NCI-H2171 treated with DMSO at 0.1 percent for 48 hours (cell line): ENCODE measurements at regions not wholly inside any gene's neighbourhood (a gene's known extent, or its start where the extent isn't known, plus 50 kb on each side); places are given as distances from the start of the nearest gene placed in this dataset.
"Not testable (repeated sequence)": the region's sequence is repeated elsewhere in the genome, so short reads cannot be mapped to it uniquely, and the experiment has no call there.

Source experiments
- DNase-seq: peaks from one replicate; lab custom pipeline; 2025; lab: John Stamatoyannopoulos, UW

DNA sequence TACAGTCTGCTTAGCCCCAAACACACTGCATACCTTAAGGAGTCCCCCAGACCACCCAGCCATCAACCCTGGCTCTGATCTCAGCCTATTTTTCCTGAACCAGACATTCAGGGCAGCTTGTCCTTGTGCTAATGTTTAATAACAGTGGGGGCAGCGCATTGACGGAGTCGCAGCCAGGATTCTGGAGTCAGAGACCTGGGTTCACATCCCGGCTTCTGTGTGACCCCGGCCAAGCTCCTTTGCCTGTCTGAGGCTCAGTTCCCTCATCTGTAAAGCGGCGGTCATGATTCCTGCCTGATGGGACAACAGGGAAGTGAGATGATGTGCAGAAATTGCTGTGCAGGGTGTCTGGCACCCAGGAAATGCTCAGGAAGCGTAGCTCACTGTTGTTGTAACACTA, 63.1 kb downstream of the MATN1 start:
- no peak for DNase-seq

DNA sequence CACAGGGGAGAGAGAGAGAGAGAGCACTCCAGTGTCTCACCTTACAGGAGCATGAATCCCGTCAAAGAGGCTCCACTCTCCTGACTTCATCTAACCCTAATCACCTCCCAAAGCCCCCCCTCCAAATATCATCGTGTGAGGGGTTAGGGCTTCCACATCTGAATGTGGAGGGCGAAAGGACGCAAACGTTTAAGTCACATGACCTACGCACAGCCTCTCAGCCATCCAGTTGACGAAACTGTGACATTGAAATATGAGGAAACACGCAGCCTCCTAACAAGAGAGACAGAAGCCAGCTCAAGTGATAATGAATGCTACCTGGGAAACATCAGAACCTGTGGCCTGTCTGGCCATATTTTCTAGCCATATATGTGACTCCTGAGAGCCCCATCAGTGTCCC, 63.7 kb downstream of the MATN1 start:
- no peak for DNase-seq

DNA sequence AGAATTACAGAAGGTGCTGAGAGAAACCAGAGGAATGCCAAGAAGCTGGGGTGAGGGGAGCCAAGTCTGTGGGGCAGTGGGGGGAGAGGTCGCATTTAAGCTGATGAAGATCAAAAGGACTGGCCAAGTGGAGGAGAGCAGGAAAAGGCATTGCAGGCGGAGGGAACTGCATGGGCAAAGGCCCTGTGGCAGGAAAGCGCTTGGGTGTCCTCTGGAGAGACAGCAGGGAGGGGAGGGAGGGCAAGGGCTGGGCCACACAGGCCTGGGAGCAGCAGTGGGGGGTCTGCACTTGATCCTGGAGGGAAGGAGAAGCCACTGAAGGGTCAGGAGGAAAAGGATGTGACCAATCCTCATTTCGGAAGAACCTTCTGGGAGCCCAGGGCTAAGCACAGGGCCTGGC, 65.0 kb downstream of the MATN1 start:
- not testable (repeated sequence) for DNase-seq

DNA sequence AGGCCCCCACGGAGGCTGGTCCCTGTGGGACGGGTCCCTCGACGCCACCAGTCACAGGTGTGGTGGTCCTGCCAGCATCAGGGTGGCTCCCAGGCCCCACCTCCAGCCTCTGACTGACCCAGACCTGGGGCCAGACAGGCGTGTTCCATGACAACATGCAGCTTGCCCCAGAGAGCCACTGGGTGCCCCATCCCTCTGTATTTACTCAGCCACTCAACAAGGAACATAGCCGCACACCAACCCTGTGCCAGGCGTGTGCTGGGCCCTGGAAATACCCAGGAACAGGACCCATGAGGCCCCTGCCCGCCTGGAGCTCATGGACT, 65.4 kb downstream of the MATN1 start:
- DNase-seq: no peak

DNA sequence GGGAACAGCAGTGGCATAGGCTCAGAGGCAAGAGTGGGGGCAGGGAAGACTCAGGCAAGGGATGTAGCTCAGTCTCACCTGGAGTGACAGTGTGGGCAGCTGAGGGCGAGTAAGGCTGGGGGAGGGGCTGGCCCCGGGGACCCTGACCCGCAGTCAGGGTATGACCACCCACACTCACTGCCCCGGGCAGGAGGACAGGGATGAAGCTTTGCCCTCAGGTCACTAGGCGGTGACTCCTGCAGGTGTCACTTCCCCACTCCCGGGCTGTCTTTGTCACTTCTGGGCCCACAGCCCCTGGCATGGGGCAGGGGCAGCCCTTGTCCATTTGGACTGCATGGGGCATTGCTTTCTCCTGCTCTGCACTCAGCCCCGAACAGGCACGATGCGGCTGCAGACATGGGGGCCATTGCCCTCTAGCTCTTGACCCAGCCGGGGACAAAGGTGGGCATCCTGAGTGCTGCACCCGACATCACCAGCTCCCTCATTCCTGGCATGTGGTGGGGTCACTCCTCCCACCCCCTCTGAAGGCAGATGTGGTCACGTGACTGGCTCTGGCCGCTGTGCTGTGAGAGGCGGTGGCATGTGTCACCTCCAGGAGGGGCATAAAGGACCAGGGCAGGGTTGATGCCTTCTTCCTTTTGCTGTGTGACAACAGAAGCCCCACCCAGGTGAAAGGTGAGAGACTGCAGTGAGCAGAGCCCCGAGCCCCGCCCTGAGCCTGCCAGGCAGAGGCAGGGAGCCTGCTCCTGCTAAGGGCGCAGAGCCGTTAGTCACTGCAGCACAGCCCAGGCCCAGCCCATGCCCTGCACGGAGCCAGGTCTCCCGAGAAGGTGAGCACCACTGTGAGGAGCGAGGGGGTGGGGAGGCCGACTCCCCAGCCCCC, 66.0 kb downstream of the MATN1 start:
- no peak for DNase-seq

DNA sequence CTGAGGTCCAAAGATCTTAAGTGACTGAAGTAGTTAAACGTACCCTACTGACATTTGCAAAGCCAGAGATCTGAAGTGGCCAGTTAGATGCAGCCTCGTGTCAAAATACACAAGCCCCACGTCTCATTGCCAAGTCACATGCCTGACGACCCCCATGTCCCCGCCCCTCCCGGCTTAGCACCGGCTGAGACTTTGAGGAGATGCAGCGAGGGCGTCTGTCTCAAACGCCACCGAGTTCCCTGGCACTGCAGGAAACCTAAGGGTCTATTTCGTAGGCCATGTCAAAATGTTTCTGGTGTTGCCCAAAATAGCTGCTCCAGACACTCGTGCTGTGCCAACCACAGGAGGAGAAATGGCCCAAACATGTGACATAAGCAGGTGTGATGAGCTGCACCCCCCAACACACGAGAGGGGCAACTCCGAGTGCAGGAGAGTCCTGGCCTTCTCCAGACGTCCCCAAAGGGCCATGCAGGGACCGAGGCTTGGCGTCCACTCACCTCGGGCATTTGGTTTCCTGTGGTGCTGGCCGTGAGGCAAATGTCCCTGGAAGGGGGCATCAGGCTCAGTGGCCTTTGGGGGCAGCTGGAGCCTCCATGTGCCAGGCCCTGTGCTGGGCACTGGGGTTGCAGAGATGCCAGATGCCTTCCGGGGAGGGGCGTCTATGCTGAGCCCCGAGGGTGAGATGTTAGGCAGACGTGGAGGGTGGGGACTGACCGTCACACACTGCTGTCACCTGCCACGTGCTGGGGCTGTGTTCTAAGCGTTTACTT, 67.0 kb downstream of the MATN1 start:
- no peak for DNase-seq

DNA sequence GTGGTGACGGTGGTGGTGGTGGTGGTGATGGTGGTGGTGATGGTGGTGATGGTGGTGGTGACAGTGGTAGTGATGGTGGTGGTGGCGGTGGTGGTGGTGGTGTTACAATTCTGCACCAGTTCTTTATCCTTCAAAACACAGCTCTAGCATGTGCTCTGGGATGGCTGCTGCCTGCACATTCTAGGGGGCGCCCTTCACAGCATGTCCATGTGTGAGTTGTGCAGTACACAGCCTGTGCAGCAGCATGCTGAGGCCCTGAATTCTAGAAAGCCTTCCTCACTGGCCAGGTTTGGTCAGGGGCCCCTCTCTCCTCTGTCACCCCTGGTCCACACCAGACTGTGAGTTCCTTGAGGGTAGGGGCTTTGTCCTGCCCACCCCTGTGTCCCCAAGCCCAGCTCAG, 67.7 kb downstream of the MATN1 start:
- DNase-seq: no peak

DNA sequence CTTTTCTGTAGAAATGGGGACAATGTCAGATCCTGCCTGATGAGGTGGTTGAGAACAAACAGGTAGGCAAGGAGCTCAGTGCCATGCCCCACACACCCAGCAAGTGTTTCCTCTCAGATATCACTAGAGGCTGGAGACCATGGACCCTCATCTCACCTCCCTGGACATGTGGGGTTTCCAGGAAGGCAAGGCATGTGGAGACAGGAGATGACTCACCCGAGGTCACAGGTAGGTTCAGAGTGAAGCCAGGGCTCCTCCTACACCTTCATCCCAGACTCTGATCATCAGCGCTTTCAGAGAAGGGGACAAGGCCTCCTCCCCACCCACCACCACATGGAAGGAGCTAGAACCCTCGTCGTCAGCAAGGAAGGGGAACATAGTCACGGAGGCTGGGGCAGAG, 69.2 kb downstream of the MATN1 start:
- DNase-seq: no peak

DNA sequence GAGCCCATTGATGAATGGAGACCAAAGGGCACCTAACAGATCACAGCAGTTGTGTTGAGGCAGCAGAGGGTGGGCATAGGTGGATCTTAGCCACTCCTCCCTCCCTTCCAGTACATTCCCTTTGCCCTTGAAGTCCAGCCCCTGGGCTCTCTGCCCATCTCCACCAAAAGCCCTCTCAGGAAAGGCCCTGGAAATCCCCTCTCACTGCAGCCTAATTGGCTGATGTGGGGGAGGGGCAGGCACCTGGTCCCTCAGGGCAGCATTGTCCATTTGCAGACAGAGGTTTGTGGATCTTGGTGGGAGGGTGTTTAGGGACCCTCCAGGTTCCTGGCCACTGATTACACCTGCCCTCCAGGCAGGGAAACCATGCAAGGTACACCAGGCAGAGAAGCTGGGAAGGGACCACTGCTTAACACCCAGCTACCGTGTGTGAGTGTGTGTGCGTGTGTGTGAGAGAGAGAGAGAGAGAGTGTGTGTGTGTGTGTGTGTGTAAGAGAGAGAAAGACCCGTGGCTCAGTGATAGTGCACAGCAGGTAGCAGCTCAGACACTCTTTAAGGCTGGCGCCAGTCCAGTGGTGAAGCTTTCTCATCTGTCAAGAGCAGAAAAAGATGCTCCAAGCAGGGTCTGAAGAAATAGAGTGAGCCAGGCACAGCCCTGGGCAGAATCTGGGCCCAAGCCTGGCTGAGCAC, 71.1 kb downstream of the MATN1 start:
- peak; percentile 55 for DNase-seq

DNA sequence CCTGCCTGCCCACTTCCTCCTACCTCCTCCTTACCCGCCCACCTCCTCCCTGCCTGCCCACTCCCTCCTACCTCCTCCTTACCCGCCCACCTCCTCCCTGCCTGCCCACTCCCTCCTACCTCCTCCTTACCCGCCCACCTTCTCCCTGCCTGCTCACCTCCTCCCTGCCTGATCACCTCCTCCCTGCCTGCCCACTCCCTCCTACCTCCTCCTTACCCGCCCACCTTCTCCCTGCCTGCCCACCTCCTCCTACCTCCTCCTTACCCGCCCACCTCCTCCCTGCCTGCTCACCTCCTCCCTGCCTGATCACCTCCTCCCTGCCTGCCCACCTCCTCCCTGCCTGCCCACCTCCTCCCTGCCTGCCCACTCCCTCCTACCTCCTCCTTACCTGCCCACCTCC, 72.0 kb downstream of the MATN1 start:
- not testable (repeated sequence) for DNase-seq

DNA sequence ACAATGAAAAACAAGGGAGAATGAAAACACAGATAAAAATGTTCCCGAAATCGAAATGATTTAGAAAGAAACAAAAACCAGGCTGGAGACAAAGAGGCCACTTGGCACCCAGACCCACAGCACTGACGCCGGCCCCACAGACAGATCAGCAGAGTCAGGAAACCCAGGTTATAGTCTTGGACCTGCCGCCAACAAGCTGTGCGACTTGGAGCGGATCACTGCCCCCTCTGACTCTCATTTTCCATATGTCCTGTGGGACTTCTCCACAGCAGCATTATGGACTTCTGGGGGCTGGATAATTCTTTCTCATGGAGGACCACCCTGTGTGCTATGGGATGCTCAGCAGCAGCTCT, 72.4 kb downstream of the MATN1 start:
- no peak for DNase-seq

DNA sequence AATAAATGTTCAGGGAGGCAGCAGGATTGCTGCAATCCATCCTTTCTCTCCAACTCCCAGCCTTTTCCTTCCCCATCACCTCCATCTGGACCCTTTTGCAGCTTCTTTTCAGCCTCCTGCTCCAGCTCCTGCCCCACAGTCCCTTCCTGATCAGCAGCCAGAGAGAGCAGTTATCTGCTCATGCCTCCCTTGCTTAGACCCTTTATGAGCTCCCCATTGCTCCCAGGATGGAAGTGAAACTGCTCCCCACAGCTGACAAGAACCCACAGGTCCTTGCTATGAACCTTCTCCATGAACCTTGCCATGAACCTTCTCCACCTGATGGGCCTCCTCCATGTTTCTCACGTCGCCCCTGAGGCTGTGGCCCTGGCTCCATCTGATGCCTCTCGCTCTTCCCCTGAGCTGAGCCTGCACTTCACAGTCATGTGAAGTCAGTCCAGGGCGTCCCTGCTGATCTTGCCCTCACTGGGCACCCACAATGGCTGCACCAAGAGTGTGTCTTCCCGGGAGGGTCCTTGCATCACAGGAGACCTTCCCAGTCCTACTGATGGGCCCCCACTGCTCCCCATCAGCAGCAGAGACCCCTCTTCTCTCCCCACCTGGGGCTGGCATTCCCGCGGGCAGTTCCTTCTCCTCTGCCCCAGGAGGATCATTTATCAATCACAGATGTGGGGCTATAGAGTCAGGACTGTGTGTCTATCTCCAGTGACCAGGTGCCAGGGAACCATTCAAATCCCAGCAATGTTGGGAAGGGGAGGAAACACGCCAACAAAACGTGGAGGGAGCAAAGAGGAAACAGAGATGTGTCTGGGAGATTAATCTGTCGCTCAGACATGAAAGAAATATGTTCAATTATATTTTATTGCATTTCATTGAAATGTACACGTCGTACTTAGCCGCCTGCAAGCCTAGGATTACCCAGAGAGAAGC, 73.1 kb downstream of the MATN1 start:
- DNase-seq: no peak

DNA sequence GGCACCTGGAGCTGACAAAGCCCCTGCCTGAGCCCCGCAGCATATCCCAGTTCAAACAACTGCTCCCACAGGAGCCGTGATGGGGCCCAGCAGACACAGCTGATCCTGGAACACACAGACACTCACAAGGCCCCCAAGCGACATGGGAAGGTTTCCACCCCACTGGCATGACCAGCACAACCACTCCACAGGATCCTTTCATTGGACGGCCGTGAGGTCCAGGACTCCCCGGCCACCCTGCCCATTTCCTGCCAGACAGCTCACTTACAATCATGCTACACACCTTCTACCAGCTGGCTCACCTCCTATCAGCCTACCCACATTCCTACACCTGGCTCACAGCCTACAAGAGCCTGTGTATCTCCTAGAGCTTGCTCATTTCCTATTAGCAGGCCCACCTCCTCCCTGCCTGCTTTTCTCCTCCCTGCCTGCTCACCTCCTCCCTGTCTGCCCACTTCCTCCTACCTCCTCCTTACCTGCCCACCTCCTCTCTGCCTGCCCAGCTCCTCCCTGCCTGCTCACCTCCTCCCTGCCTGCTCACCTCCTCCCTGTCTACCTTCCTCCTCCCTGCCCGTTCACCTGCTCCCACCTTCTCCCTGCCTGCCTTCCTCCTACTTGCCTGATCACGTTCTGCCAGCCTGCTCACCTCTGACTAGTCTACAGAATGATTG, 73.9 kb downstream of the MATN1 start:
- DNase-seq: peak; percentile 19

DNA sequence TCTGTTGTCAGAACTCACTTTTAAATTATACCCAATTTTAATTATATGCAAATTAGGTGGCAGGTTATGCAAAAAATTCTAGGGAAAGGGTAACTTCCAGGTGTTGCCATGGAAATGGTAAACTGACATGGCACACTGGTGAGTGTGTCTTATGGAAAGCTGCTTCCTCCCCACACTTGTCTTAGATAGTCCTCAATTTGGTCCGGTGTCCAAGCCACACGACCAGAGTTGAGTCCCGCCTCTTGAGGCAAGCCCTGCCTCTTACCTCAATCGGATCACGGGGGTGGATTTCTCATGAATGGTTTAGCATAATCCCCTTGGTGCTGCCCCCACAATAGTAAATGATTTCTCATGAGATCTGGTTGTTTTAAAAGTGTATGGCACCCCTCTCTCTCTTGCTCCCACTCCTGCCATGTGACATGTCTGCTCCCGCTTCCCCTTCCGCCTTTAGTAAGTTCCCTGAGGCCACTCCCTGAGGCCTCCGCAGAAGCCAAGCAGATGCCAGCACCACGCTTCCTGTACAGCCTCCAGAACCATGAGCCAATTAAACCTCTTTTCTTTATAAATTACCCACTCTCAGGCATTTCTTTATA, 74.9 kb downstream of the MATN1 start:
- no peak for DNase-seq

DNA sequence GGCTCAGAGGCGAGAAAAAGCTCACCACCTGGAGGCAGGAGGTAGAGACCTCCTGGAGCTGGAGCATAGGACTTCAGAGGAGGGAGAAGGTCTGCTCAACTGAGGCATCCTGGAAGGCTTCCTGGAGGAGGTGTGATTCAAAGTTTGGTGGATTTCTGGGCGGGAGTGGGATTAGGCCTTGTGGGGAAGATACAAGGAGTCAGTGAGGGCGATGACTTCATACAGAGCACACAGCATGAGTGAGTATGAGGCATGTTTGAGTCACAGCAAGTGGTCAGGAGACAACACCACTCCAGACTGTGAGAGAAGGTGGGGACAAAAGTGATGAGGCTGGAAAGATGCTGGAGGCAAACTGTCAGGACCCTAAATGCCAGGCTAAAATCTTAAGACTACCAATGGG, 77.6 kb downstream of the MATN1 start:
- no peak for DNase-seq

DNA sequence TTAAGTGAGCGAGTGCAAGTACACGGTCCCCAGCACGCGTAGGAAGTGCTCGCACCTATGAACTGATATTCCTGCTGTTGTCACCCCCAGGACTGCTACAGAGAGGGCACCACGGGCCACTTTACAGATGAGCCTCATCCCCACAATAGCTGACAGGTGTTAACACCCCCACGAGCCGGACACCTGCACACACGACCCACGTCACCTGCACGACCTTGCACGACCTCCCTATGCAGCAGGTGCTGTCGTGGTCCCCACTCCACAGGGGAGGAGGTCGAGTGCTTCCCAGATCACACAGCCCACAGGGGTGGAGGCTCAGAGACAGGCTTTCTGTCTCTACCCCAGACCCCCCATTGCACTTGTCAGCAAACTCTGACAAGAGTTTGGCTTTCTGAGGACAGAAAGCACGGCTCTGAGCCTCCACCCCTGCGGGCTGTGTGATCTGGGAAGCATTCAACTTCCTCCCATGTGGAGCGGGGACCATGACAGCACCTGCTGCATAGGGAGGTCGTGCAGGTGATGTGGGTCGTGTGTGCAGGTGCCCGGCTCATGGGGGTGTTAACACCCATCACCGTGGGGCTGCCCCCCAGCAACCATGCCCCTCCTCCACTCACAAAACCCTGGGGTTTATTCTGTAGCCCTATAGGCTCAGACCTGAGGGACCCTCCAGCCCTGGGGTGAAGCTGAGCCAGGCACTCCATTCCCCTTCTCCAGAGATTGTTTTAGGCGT, 80.8 kb downstream of the MATN1 start:
- DNase-seq: no peak

DNA sequence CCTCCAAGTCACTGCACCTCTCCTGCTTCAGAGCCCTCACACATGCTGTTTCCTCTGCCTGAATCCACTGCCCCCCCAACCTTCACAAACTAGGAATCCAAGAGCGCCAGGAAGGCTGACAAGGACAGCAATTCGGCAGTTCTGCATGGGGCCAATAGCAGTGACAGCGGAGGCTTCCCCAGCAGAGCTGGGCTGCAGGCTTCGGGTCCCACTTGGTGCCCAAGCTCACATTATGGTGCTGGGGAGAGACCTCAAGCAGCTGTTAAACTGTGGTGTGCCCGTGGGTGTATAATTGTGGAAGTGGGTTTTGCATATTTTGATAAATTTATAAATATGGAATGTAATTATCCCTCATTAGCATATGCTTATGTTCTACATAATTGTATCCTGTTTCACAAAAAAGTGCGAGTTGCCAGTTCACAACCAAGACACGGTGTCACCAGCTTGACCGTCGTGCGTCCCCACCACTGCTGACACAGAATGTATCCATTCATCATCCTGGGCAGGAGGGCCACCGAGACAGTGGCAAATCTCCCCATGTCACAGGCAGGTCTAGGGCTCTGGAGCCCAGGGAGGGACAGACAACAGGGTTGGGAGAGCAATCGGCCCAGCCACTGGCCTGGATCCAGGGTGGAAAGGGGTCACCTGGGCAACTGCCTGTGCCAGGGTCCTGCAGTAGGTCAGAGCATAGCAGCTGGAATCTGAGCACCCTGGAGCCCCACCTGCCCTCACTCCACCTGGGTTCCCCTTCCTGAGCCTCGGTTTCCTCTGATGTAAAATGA, 81.6 kb downstream of the MATN1 start:
- DNase-seq: no peak

DNA sequence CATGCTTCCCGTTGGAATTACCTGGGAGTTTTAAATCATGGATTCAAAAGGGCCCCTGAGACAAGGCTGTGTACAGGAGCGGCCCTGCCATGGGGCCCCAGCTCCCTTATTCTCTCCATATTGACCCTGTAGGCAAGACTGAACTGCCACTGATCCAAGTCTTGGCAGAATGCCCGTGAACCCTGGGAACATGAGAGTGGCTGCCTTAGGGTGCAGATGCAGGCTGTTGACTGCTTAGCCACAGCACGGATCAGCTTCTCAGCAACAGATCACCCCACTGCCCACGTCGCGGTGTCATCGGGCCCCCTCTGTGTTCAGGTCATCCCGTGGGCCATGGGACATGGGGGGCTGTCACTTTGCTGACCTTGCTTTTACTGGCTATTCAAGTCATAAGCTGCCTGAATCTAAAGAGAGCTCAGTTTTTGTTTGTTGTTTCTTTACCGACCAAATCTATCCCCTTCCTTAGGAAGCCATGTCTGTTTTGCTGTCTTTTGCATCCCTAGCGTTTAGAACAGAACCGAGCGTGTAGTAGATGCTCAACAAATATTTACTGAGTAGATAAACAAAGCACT, 83.4 kb downstream of the MATN1 start:
- peak; percentile 68 for DNase-seq

DNA sequence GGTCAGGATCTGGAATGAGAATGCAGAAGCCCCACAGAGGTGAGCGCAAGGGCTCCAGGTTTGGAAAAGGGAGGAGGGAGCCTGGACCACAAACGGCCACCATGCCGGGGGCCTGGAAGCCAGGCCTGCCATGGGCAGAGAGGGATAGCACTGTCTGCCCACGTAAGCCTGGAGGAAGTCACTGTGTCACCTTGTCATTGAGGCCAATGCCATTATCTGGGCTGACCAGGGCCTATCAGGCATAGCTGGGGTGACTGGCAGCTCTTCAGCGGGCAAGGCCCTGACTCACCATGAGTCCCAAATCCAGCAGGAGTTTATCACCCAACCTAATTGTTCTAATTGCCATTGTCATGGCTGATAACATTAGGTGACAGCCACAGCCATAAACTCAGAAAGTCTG, 84.6 kb downstream of the MATN1 start:
- DNase-seq: no peak
